Sigmoid colon (tissue), 4 donors: ENCODE measurements at regions not wholly inside any gene's neighbourhood (a gene's known extent, or its start where the extent isn't known, plus 50 kb on each side); places are given as distances from the start of the nearest gene placed in this dataset.

ENCODE experiments used
- POLR2A ChIP-seq, 2 donors: fragments of 450-650 bp; IDR thresholded peaks; one replicate each; pipeline ENCODE4 v1.6.1; 2016; ENCODE audit warnings: antibody characterized with exemption in 2 of 2, mild to moderate bottlenecking in 2 of 2, moderate library complexity in 2 of 2
- POLR2AphosphoS5 ChIP-seq, 4 donors: sonication (generic); formaldehyde crosslinking; IDR thresholded peaks; one replicate each; pipeline ENCODE4 v1.6.1; 2017; ENCODE audit warnings: antibody characterized with exemption in 4 of 4
- TF ChIP-seq, protein P1 (sequence below), 4 experiments: fragments of 450-650 bp in 3 of 4; fragments of 200-600 bp in 1 of 4; IDR thresholded peaks; one replicate each; pipeline ENCODE4 v1.5.1; 2016 to 2019; ENCODE audit warnings: antibody characterized with exemption in 4 of 4, mild to moderate bottlenecking in 3 of 4, moderate library complexity in 2 of 4

DNA sequence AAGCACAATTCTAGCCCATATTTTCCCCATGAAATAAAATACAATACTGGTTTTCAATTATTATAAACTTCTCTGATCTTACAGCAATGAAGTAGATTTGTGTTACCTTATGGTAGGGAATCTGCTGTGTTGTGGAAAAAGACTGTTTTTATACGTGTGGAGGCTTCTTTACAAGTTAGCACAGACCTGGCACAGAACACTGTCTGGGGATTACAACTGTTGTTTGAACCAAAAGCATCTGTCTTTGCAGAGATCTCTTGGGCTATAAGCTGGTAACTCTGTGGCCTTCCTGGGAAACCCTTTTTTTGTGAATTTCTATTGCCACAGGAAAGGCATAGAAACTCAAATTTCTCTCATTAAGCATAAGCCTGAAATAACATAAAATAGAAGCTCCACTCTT lies 581.9 kb downstream of the TUSC7 start:
- TF ChIP-seq, protein P1, sequence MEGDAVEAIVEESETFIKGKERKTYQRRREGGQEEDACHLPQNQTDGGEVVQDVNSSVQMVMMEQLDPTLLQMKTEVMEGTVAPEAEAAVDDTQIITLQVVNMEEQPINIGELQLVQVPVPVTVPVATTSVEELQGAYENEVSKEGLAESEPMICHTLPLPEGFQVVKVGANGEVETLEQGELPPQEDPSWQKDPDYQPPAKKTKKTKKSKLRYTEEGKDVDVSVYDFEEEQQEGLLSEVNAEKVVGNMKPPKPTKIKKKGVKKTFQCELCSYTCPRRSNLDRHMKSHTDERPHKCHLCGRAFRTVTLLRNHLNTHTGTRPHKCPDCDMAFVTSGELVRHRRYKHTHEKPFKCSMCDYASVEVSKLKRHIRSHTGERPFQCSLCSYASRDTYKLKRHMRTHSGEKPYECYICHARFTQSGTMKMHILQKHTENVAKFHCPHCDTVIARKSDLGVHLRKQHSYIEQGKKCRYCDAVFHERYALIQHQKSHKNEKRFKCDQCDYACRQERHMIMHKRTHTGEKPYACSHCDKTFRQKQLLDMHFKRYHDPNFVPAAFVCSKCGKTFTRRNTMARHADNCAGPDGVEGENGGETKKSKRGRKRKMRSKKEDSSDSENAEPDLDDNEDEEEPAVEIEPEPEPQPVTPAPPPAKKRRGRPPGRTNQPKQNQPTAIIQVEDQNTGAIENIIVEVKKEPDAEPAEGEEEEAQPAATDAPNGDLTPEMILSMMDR (IDR thresholded peaks at IDR 0.05): no peak
- TF ChIP-seq POLR2AphosphoS5 (IDR thresholded peaks at IDR 0.05) (no peak), POLR2A (IDR thresholded peaks at IDR 0.05) (no peak)
